VCaP (cell line): ENCODE measurements at regions not wholly inside any gene's neighbourhood (a gene's known extent, or its start where the extent isn't known, plus 50 kb on each side); places are given as distances from the start of the nearest gene placed in this dataset.

Experiments used
- H3K27ac ChIP-seq: fragments of 450-650 bp; 2 replicates; pipeline ENCODE4 v1.5.1; 2017
- TF ChIP-seq, protein P1 (sequence below): fragments of 450-650 bp; conservative IDR thresholded peaks from 2 replicates; pipeline ENCODE4 v1.5.1; 2017; ENCODE audit warnings: mild to moderate bottlenecking, moderate library complexity

DNA sequence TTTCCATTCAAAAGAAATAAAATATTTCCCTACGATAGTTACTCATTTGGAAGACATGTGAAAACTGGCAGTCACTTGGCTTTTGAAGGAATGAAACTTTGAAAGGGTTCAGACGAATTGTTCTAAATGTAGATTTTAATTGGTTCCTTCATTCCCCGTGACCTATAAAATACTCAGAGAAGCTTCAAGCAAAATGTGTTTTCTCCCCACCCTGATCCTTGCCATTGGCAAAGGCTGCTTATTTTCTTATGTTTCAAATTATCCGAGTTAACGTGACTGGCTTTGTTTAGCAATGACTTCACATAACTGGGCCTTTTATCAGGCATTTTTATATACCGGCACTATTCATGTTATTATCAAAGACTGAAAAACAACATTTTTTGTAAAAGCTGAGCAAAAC, 204.1 kb upstream of the NEIL3 start:
- TF ChIP-seq, protein P1, sequence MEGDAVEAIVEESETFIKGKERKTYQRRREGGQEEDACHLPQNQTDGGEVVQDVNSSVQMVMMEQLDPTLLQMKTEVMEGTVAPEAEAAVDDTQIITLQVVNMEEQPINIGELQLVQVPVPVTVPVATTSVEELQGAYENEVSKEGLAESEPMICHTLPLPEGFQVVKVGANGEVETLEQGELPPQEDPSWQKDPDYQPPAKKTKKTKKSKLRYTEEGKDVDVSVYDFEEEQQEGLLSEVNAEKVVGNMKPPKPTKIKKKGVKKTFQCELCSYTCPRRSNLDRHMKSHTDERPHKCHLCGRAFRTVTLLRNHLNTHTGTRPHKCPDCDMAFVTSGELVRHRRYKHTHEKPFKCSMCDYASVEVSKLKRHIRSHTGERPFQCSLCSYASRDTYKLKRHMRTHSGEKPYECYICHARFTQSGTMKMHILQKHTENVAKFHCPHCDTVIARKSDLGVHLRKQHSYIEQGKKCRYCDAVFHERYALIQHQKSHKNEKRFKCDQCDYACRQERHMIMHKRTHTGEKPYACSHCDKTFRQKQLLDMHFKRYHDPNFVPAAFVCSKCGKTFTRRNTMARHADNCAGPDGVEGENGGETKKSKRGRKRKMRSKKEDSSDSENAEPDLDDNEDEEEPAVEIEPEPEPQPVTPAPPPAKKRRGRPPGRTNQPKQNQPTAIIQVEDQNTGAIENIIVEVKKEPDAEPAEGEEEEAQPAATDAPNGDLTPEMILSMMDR = no peak

DNA sequence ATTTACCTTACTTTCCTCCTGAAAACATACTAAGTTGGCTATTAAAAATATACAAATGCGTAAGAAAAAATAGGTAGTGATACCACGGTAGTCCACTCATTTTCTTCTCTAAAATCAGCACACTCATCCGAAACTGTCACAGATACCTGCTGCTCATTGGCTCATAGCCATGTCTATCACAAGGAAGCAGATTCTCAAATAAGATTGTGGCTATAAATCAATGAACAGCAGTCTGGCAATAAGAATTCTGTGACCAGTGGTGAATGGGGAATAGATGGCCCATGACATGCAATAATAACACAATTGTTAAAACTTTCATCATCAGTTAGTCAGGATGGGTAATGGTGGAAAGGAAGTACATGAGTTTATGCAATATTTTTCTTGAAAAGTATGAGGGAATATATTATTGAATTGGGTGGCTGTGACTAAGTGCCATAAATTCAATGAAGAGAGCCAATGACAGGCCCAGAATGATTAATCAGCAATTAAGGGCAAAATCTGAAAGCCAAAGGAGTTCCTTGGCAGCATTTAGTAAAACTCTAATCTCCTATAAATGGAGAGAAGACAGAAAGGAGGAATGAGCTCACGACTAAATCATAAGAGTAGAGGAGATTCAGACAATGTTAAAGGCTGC, 202.3 kb upstream of the NEIL3 start:
- TF ChIP-seq, protein P1 = no peak
- no peak overlapping the region for H3K27ac ChIP-seq

More for the DNA sequence above, 204.1 kb upstream of the NEIL3 start:
- no peak overlapping the region for H3K27ac ChIP-seq

DNA sequence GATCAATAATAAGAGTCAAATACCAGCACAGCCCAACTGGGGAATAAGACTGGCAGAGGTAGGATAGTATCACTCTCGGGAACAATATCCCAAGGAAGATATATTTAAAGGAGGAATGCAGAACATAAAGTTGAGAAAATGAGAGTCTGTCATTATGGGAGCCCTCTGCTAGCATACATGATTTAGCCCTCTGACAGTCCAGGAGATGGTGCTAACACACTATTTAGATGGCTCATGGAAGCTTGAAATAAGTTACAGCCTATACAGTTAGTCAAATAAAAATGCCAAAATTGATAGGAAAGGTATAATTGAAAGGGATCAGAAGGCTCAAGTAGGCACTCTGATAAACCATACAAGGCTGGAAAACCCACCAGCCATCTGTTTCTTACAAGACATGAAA, 201.0 kb upstream of the NEIL3 start:
- TF ChIP-seq, protein P1 = peak; percentile 28
- no peak overlapping the region for H3K27ac ChIP-seq

DNA sequence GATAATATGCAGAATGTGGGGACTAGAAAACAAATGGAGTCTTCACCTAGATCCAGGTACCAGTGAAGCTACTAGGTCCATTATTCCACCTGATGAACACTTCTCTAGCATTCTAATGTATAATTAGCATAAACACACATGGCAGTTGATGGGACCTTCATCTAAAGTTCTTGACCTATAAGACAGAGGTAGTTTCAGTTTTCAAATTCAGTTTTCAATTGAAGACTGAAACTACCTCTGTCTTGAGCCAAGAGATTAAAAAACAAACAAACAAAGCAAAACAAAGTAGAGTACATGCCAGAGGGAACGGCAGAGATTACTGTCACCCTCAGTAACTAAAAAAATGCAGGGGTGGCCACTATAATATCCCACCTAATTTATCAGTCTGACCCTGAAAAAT, 199.9 kb upstream of the NEIL3 start:
- TF ChIP-seq, protein P1 = no peak
- H3K27ac ChIP-seq = no peak overlapping the region

DNA sequence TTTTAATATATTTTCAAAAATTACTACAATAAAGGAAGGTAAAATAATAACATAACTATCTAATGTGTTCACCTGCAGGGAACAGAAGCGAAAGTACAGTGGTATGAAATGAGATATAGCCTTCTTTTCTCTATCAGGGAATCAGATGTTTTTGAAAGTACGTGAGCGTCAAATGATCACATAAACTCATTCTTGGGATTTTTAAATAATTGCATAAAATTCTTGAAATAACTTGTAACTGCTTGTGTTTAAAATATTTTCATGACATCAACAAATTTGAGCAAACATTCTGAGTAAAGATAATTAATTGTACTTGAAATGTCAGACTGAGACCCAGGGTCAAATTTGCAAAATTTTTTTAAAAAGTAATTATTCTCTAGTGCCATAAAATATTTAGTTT, 193.5 kb upstream of the NEIL3 start:
- TF ChIP-seq, protein P1 = no peak

DNA sequence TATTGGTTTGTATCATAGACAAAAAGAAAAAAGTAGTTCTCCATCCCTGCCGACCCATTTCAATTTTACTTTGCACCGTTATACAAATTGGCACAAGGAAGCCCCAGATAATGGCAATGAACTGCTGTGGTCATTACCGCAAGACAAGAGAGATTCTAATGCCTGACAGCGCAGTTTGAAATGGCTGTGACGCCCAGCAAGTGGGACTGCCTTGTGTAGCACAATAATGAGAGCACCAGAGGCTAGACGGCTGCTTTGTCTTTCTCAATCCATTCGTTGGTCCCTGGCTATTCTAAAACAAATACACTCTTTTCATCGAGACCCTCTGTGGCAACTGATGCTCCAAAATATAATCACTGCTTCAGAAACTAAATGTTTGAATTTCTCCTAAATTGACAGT, 192.4 kb upstream of the NEIL3 start:
- H3K27ac ChIP-seq = no peak overlapping the region
- TF ChIP-seq, protein P1 = no peak

More for the DNA sequence above, 193.5 kb upstream of the NEIL3 start:
- H3K27ac ChIP-seq = no peak overlapping the region

DNA sequence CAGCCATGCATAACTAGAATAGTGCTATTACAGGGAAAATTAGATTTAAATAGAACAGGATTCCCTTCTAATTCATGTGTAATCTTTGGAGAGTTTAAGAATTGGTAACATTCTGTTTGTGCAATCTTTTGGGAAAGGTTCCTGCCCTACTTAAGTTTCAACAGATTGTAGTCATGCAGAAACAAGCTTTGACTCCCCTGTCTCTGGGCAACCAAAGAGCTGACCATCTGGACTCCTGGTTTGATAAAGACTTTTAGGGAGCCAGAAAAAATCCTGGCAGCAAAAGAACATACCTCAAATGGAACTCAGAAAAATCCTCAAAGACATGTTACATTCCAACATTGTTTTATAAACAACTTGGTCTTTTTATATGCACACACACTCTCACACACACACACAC, 191.1 kb upstream of the NEIL3 start:
- H3K27ac ChIP-seq = no peak overlapping the region
- TF ChIP-seq, protein P1 = no peak
